K562 (cell line): ENCODE measurements at regions not wholly inside any gene's neighbourhood (a gene's known extent, or its start where the extent isn't known, plus 50 kb on each side); places are given as distances from the start of the nearest gene placed in this dataset.

Source experiments
- BMI1 ChIP-seq: fragments of 150-350 bp; IDR thresholded peaks from 2 replicates; pipeline ENCODE4 v1.6.1; 2014; ENCODE audit warnings: low read length
- CBFB ChIP-seq: sonication (generic); formaldehyde crosslinking; IDR thresholded peaks from 2 replicates; pipeline ENCODE4 v1.4.0; 2020; ENCODE audit warnings: mild to moderate bottlenecking, missing genetic modification reagents
- DMBX1 ChIP-seq: fragments of 250-450 bp; sonication (Bioruptor Pico); IDR thresholded peaks from 2 replicates; pipeline ENCODE4 v1.8.0; 2022; ENCODE audit warnings: inconsistent platforms, mild to moderate bottlenecking, moderate library complexity, borderline replicate concordance
- EGR1 ChIP-seq: fragments of 450-650 bp; conservative IDR thresholded peaks from 2 replicates; pipeline ENCODE4 v1.6.1; 2017; ENCODE audit warnings: mild to moderate bottlenecking
- EZH2 ChIP-seq: IDR thresholded peaks from 2 replicates; pipeline ENCODE4 v1.6.1; 2012; ENCODE audit warnings: low read depth, mild to moderate bottlenecking, inconsistent platforms, low read length, borderline replicate concordance
- FOXK2 ChIP-seq, 2 experiments: fragments of 450-650 bp; IDR thresholded peaks in 1 of 2; conservative IDR thresholded peaks in 1 of 2; 2 replicates each; pipeline ENCODE4 v1.6.1; 2016; ENCODE audit warnings: low read depth in 2 of 2, mild to moderate bottlenecking in 1 of 2
- FOXM1 ChIP-seq, 2 experiments: fragments of 450-650 bp in 1 of 2; sonication (generic) in 1 of 2; formaldehyde crosslinking in 1 of 2; IDR thresholded peaks; 2 replicates each; pipeline versions ENCODE4 v1.6.1 to v1.9.0; 2017 to 2022; ENCODE audit warnings: low read depth in 2 of 2, mild to moderate bottlenecking in 2 of 2, missing genetic modification reagents in 1 of 2, moderate library complexity in 1 of 2
- IRF2 ChIP-seq: sonication (generic); formaldehyde crosslinking; IDR thresholded peaks from 2 replicates; pipeline ENCODE4 v1.8.1; 2022; ENCODE audit warnings: mild to moderate bottlenecking, missing genetic modification reagents
- POLR2B ChIP-seq: fragments of 450-650 bp; IDR thresholded peaks from 2 replicates; pipeline ENCODE4 v1.6.1; 2018; ENCODE audit warnings: low read depth; ENCODE audit not compliant: partially characterized antibody
- PYGO2 ChIP-seq: fragments of 450-650 bp; IDR thresholded peaks from 2 replicates; pipeline ENCODE4 v1.6.1; 2016; ENCODE audit warnings: mild to moderate bottlenecking, missing genetic modification characterization, moderate library complexity, missing compliant biosample characterization
- RBM15 ChIP-seq: fragments of 200-400 bp; formaldehyde crosslinking; IDR thresholded peaks from 2 replicates; pipeline ENCODE4 v1.6.1; 2018; ENCODE audit warnings: mild to moderate bottlenecking, low read length, moderate library complexity; ENCODE audit not compliant: insufficient read depth
- SNIP1 ChIP-seq: fragments of 450-650 bp; IDR thresholded peaks from 2 replicates; pipeline ENCODE4 v1.7.1; 2017; ENCODE audit warnings: low read depth, mild to moderate bottlenecking
- TF ChIP-seq, protein P1 (sequence below), 3 experiments: IDR thresholded peaks in 2 of 3; conservative IDR thresholded peaks in 1 of 3; 2 replicates each; pipeline ENCODE4 v1.5.1; 2011 to 2012; ENCODE audit warnings: low read length in 3 of 3, mild to moderate bottlenecking in 3 of 3, control low read depth in 2 of 3, improper control_type of control experiment in 1 of 3, inconsistent platforms in 1 of 3, low read depth in 1 of 3, mixed read lengths in 1 of 3, moderate library complexity in 1 of 3; ENCODE audit not compliant: insufficient read depth in 2 of 3
- TF ChIP-seq, protein P2 (sequence below), 2 experiments: fragments of 450-650 bp in 1 of 2; sonication (generic) in 1 of 2; formaldehyde crosslinking in 1 of 2; IDR thresholded peaks; 2 replicates each; pipeline versions ENCODE4 v1.7.1 to v1.9.0; 2016 to 2022; ENCODE audit warnings: inconsistent platforms in 1 of 2, mild to moderate bottlenecking in 1 of 2, missing genetic modification reagents in 1 of 2
- TF ChIP-seq, protein P3 (sequence below): fragments of 250-450 bp; sonication (Bioruptor Pico); IDR thresholded peaks from 2 replicates; pipeline ENCODE4 v1.5.0; 2020; ENCODE audit warnings: mild to moderate bottlenecking

DNA sequence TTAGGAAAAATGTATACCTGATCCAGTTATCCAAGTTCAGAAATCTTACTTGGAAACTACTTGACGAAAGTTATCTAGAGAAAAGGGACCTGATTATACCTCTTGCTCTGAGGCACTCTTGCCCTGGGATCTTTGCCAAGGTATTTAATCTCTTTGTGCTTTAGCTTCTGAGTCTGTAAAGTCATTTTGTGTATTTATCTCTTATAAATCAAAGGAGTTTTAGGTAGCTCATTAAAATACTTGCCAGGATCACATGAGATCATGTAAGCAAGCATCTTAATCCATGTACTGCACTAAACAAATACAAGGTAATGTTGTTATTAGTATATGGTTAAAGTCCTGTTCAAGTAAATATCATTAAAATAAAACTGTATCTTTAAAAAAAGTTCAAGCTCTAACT, 147.5 kb downstream of the IPO8 start (continued):
- TF ChIP-seq, protein P1, sequence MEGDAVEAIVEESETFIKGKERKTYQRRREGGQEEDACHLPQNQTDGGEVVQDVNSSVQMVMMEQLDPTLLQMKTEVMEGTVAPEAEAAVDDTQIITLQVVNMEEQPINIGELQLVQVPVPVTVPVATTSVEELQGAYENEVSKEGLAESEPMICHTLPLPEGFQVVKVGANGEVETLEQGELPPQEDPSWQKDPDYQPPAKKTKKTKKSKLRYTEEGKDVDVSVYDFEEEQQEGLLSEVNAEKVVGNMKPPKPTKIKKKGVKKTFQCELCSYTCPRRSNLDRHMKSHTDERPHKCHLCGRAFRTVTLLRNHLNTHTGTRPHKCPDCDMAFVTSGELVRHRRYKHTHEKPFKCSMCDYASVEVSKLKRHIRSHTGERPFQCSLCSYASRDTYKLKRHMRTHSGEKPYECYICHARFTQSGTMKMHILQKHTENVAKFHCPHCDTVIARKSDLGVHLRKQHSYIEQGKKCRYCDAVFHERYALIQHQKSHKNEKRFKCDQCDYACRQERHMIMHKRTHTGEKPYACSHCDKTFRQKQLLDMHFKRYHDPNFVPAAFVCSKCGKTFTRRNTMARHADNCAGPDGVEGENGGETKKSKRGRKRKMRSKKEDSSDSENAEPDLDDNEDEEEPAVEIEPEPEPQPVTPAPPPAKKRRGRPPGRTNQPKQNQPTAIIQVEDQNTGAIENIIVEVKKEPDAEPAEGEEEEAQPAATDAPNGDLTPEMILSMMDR (IDR thresholded peaks at IDR 0.05 in 2 of 3, conservative IDR thresholded peaks at IDR 0.05 in 1 of 3; ENCODE audit: insufficient read depth in 2 of 3, low read depth in 1 of 3, low read length in 3 of 3): no peak
- TF ChIP-seq PYGO2 (tag): no peak
- TF ChIP-seq RBM15: no peak
- no peak for TF ChIP-seq EGR1
- no peak for TF ChIP-seq BMI1
- TF ChIP-seq POLR2B: no peak
- TF ChIP-seq FOXM1 (IDR thresholded peaks at IDR 0.05; ENCODE audit: low read depth): no peak
- TF ChIP-seq FOXM1 (CRISPR knock-in tag; IDR thresholded peaks at IDR 0.05; ENCODE audit: low read depth): no peak
- TF ChIP-seq, protein P2, sequence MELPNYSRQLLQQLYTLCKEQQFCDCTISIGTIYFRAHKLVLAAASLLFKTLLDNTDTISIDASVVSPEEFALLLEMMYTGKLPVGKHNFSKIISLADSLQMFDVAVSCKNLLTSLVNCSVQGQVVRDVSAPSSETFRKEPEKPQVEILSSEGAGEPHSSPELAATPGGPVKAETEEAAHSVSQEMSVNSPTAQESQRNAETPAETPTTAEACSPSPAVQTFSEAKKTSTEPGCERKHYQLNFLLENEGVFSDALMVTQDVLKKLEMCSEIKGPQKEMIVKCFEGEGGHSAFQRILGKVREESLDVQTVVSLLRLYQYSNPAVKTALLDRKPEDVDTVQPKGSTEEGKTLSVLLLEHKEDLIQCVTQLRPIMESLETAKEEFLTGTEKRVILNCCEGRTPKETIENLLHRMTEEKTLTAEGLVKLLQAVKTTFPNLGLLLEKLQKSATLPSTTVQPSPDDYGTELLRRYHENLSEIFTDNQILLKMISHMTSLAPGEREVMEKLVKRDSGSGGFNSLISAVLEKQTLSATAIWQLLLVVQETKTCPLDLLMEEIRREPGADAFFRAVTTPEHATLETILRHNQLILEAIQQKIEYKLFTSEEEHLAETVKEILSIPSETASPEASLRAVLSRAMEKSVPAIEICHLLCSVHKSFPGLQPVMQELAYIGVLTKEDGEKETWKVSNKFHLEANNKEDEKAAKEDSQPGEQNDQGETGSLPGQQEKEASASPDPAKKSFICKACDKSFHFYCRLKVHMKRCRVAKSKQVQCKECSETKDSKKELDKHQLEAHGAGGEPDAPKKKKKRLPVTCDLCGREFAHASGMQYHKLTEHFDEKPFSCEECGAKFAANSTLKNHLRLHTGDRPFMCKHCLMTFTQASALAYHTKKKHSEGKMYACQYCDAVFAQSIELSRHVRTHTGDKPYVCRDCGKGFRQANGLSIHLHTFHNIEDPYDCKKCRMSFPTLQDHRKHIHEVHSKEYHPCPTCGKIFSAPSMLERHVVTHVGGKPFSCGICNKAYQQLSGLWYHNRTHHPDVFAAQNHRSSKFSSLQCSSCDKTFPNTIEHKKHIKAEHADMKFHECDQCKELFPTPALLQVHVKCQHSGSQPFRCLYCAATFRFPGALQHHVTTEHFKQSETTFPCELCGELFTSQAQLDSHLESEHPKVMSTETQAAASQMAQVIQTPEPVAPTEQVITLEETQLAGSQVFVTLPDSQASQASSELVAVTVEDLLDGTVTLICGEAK (IDR thresholded peaks at IDR 0.05): no peak
- TF ChIP-seq, protein P2 (CRISPR knock-in tag; IDR thresholded peaks at IDR 0.05): no peak
- TF ChIP-seq CBFB: no peak
- no peak for TF ChIP-seq EZH2
- no peak for TF ChIP-seq FOXK2 (conservative IDR thresholded peaks at IDR 0.05 in 1 of 2, IDR thresholded peaks at IDR 0.05 in 1 of 2; ENCODE audit: low read depth in 2 of 2)
- TF ChIP-seq, protein P3, sequence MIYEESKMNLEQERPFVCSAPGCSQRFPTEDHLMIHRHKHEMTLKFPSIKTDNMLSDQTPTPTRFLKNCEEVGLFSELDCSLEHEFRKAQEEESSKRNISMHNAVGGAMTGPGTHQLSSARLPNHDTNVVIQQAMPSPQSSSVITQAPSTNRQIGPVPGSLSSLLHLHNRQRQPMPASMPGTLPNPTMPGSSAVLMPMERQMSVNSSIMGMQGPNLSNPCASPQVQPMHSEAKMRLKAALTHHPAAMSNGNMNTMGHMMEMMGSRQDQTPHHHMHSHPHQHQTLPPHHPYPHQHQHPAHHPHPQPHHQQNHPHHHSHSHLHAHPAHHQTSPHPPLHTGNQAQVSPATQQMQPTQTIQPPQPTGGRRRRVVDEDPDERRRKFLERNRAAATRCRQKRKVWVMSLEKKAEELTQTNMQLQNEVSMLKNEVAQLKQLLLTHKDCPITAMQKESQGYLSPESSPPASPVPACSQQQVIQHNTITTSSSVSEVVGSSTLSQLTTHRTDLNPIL: no peak
- TF ChIP-seq IRF2 (CRISPR knock-in tag): no peak
- TF ChIP-seq SNIP1: no peak
- TF ChIP-seq DMBX1 (CRISPR knock-in tag): no peak
